Left cardiac atrium (tissue), 4 donors: ENCODE measurements at regions not wholly inside any gene's neighbourhood (a gene's known extent, or its start where the extent isn't known, plus 50 kb on each side); places are given as distances from the start of the nearest gene placed in this dataset.

Source experiments
- ATAC-seq, 2 donors: fragments of 200-7000 bp; cut with Tn5 transposase; one replicate each; pipeline ENCODE4 v1.9.1; 2020; ENCODE audit warnings: mild to moderate bottlenecking in 2 of 2, moderate library complexity in 2 of 2
- DNase-seq: peaks from one replicate; pipeline ENCODE4 v3.0.0-alpha.2; 2020
- intact Hi-C, 2 donors: fragments of 100-400 bp; cut with DNase I; formaldehyde crosslinking; loops; one replicate each; pipeline versions ENCODE4 v1.14.1 to v1.15.1; 2022 to 2023
- donor health status: DM: no; HTN: yes; CAD: no.
- donor health status: DM: no; HTN: yes; CAD: no; lungs with severe emphysema.
- donor health status: DM: yes; HTN: yes; CAD: no.
- donor health status: Dilated cardiomyopathy.

- DNase-seq (no peak), ATAC-seq (no peak)
- intact Hi-C loops = no loop called here
Observed at GRCh38 chr1:87262688-87263087, 66.0 kb upstream of the LMO4 start.

GRCh38 chr1:87263281-87263680 is 65.4 kb upstream of the LMO4 start:
- DNase-seq (no peak), ATAC-seq (no peak)
- intact Hi-C loops = no loop called here

- intact Hi-C loops = no loop called here
- DNase-seq (no peak), ATAC-seq (no peak)
Observed at GRCh38 chr1:87263785-87264184, 64.9 kb upstream of the LMO4 start.

GRCh38 chr1:87264976-87265375 is 63.7 kb upstream of the LMO4 start:
- intact Hi-C loops = no loop called here
- no peak for DNase-seq
- ATAC-seq = no peak

- intact Hi-C loops = no loop called here
- ATAC-seq (no peak), DNase-seq (no peak)
Observed at GRCh38 chr1:87265786-87266185, 62.9 kb upstream of the LMO4 start.

DNA sequence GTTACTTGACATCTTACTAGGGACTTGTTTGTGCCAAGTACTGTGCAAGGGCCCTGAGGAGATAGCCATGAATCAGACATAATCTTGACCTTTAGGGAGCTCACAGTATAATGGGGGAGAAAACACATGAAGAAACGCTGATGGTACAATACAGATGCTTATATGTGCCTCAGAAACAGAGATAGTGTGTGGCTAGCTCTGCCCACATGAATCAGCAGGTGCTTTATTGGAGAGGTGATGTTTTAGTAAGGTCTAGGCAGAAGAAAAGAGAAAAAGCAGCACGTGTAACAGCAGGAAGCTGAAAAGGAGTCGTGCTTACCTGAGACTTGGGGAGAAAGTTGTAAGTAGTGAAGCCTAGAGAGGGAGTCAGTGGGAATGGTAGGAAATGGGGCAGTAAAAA is 60.6 kb upstream of the LMO4 start:
- intact Hi-C loops = no loop called here

GRCh38 chr1:87269921-87270320 is 58.8 kb upstream of the LMO4 start:
- ATAC-seq (no peak), DNase-seq (no peak)
- intact Hi-C loops = no loop called here

More for the DNA sequence above, 60.6 kb upstream of the LMO4 start:
- no peak for DNase-seq
- ATAC-seq = no peak

- intact Hi-C loops = no loop called here
- DNase-seq (no peak), ATAC-seq (no peak)
Observed at GRCh38 chr1:87273291-87273690, 55.4 kb upstream of the LMO4 start.

- no peak for DNase-seq
Observed at GRCh38 chr1:87274851-87275250, 53.8 kb upstream of the LMO4 start.

GRCh38 chr1:87278825-87279535 is 49.7 kb upstream of the LMO4 start:
- intact Hi-C loops = no loop called here
- DNase-seq (peak; percentile 47), ATAC-seq (peak; percentile 86 to 92)

More at GRCh38 chr1:87274851-87275250, 53.8 kb upstream of the LMO4 start:
- intact Hi-C loops = loop anchor here in 1 of 2 donors (2.0 kb wide), 1 partner anchor 44 kb away; no protein-coding TSS in a partner anchor
- no peak for ATAC-seq
